Liver (tissue), 8 donors: ENCODE measurements at regions not wholly inside any gene's neighbourhood (a gene's known extent, or its start where the extent isn't known, plus 50 kb on each side); places are given as distances from the start of the nearest gene placed in this dataset.

Source experiments
- DNase-seq: peaks from one replicate; pipeline ENCODE4 v3.0.0-alpha.2; 2017; ENCODE audit warnings: low spot score
- H3K27ac ChIP-seq, 2 donors: one replicate each; pipeline ENCODE4 v1.7.0; 2013; ENCODE audit warnings: inconsistent platforms in 2 of 2, low read length in 2 of 2, control low read depth in 1 of 2, low read depth in 1 of 2, mild to moderate bottlenecking in 1 of 2
- H3K27me3 ChIP-seq, 4 donors: one replicate each; pipeline versions ENCODE4 v1.6.1 to v1.7.0; 2013; ENCODE audit warnings: low read length in 3 of 4, inconsistent platforms in 1 of 4, mild to moderate bottlenecking in 1 of 4, moderate library complexity in 1 of 4; ENCODE audit not compliant: control insufficient read depth in 4 of 4, insufficient read depth in 4 of 4
- H3K36me3 ChIP-seq, 4 donors: one replicate each; pipeline versions ENCODE4 v1.6.1 to v1.7.0; 2013; ENCODE audit warnings: low read length in 3 of 4, mild to moderate bottlenecking in 3 of 4, low read depth in 1 of 4, moderate library complexity in 1 of 4; ENCODE audit not compliant: control insufficient read depth in 4 of 4, insufficient read depth in 3 of 4
- H3K4me1 ChIP-seq, 4 donors: one replicate each; pipeline versions ENCODE4 v1.6.1 to v1.7.0; 2013; ENCODE audit warnings: low read length in 3 of 4, mild to moderate bottlenecking in 3 of 4, moderate library complexity in 1 of 4; ENCODE audit not compliant: control insufficient read depth in 4 of 4, insufficient read depth in 4 of 4
- H3K4me3 ChIP-seq, 3 donors: one replicate each; pipeline versions ENCODE4 v1.6.1 to v1.7.0; 2013; ENCODE audit warnings: low read length in 3 of 3, control low read depth in 1 of 3, low read depth in 1 of 3, mild to moderate bottlenecking in 1 of 3
- H3K9ac ChIP-seq, 2 donors: one replicate each; pipeline ENCODE4 v1.7.0; 2013; ENCODE audit warnings: low read length in 2 of 2, mild to moderate bottlenecking in 2 of 2, moderate library complexity in 2 of 2, control low read depth in 1 of 2, low read depth in 1 of 2
- H3K9me3 ChIP-seq, 4 donors: one replicate each; pipeline versions ENCODE4 v1.6.1 to v1.7.0; 2013; ENCODE audit warnings: low read length in 3 of 4; ENCODE audit not compliant: control insufficient read depth in 4 of 4
- EGR1 ChIP-seq, 2 donors: IDR thresholded peaks; 2 replicates each; pipeline ENCODE4 v1.6.1; 2016 to 2018; ENCODE audit warnings: antibody characterized with exemption in 2 of 2, low read depth in 2 of 2
- FOXA1 ChIP-seq: IDR thresholded peaks from 2 replicates; pipeline ENCODE4 v1.6.1; 2016; ENCODE audit warnings: antibody characterized with exemption
- FOXA2 ChIP-seq: IDR thresholded peaks from 2 replicates; pipeline ENCODE4 v1.6.1; 2016; ENCODE audit warnings: antibody characterized with exemption
- GABPA ChIP-seq, 2 donors: IDR thresholded peaks in 1 of 2; conservative IDR thresholded peaks in 1 of 2; 2 replicates each; pipeline ENCODE4 v1.6.1; 2016; ENCODE audit warnings: antibody characterized with exemption in 2 of 2, mild to moderate bottlenecking in 1 of 2, moderate library complexity in 1 of 2
- HNF4A ChIP-seq, 2 donors: conservative IDR thresholded peaks; 2 replicates each; pipeline ENCODE4 v1.6.1; 2016; ENCODE audit warnings: antibody characterized with exemption in 2 of 2, mild to moderate bottlenecking in 2 of 2
- HNF4G ChIP-seq: IDR thresholded peaks from 2 replicates; pipeline ENCODE4 v1.6.1; 2016; ENCODE audit warnings: antibody characterized with exemption
- JUND ChIP-seq, 2 donors: IDR thresholded peaks; 2 replicates each; pipeline ENCODE4 v1.6.1; 2016; ENCODE audit warnings: antibody characterized with exemption in 2 of 2
- MAX ChIP-seq: IDR thresholded peaks from 2 replicates; pipeline ENCODE4 v1.6.1; 2016; ENCODE audit warnings: antibody characterized with exemption
- NR2F2 ChIP-seq: IDR thresholded peaks from 2 replicates; pipeline ENCODE4 v1.6.1; 2016; ENCODE audit warnings: antibody characterized with exemption
- RAD21 ChIP-seq, 2 donors: IDR thresholded peaks; 2 replicates each; pipeline ENCODE4 v1.6.1; 2016; ENCODE audit warnings: antibody characterized with exemption in 2 of 2, mild to moderate bottlenecking in 2 of 2
- RXRA ChIP-seq, 2 donors: IDR thresholded peaks; 2 replicates each; pipeline ENCODE4 v1.6.1; 2017 to 2018; ENCODE audit warnings: antibody characterized with exemption in 2 of 2, mild to moderate bottlenecking in 1 of 2
- SP1 ChIP-seq: IDR thresholded peaks from 2 replicates; pipeline ENCODE4 v1.6.1; 2018; ENCODE audit warnings: antibody characterized with exemption, mild to moderate bottlenecking
- TAF1 ChIP-seq: conservative IDR thresholded peaks from 2 replicates; pipeline ENCODE4 v1.6.1; 2016; ENCODE audit warnings: antibody characterized with exemption, mild to moderate bottlenecking
- YY1 ChIP-seq: IDR thresholded peaks from 2 replicates; pipeline ENCODE4 v1.6.1; 2016; ENCODE audit warnings: antibody characterized with exemption, mild to moderate bottlenecking
- ZBTB33 ChIP-seq: IDR thresholded peaks from 2 replicates; pipeline ENCODE4 v1.6.1; 2016; ENCODE audit warnings: antibody characterized with exemption
- WGBS: extraction: QIAGEN DNeasy Blood & Tissue Kit; methylation state at CpG from one replicate; pipeline ENCODE4 v1.1.7; 2013; 5-methylcytosine and 5-hydroxymethylcytosine counted together
- TF ChIP-seq, protein P1 (sequence below): IDR thresholded peaks from 2 replicates; pipeline ENCODE4 v1.6.1; 2016; ENCODE audit warnings: antibody characterized with exemption, mild to moderate bottlenecking
- TF ChIP-seq, protein P2 (sequence below): IDR thresholded peaks from 2 replicates; pipeline ENCODE4 v1.6.1; 2016; ENCODE audit warnings: antibody characterized with exemption
- TF ChIP-seq, protein P3 (sequence below): fragments of 150-350 bp; IDR thresholded peaks from 2 replicates; pipeline ENCODE4 v1.5.1; 2017; ENCODE audit warnings: improper control_type of control experiment, low read depth, low read length; ENCODE audit not compliant: missing input control
- donor health status: healthy.
- donor health status: healthy.
- donor health status: healthy.
- donor health status: healthy.
- donor health status: healthy.

GRCh38 chr13:109652531-109652930 is 133.9 kb downstream of the IRS2 start:
- H3K9me3 ChIP-seq = no peaks in the 10 kb centered on the region
- H3K4me1 ChIP-seq = peaks cover 3 to 5% (median 5%) of the 10 kb centered on the region in 4 donors
- no peak overlapping the region for H3K27ac ChIP-seq
- H3K9ac ChIP-seq = no peak overlapping the region
- H3K27me3 ChIP-seq = no peaks in the 10 kb centered on the region
- TF ChIP-seq EGR1 (IDR thresholded peaks at IDR 0.05; ENCODE audit: low read depth in 2 of 2) (no peak), RAD21 (IDR thresholded peaks at IDR 0.05) (no peak), RXRA (IDR thresholded peaks at IDR 0.05) (no peak), HNF4G (no peak), NR2F2 (no peak), FOXA1 (no peak), ZBTB33 (no peak), HNF4A (conservative IDR thresholded peaks at IDR 0.05) (no peak), FOXA2 (no peak), YY1 (no peak), SP1 (no peak), GABPA (IDR thresholded peaks at IDR 0.05 in 1 of 2, conservative IDR thresholded peaks at IDR 0.05 in 1 of 2) (no peak), MAX (no peak), JUND (IDR thresholded peaks at IDR 0.05) (no peak), TAF1 (no peak)
- TF ChIP-seq, protein P1, sequence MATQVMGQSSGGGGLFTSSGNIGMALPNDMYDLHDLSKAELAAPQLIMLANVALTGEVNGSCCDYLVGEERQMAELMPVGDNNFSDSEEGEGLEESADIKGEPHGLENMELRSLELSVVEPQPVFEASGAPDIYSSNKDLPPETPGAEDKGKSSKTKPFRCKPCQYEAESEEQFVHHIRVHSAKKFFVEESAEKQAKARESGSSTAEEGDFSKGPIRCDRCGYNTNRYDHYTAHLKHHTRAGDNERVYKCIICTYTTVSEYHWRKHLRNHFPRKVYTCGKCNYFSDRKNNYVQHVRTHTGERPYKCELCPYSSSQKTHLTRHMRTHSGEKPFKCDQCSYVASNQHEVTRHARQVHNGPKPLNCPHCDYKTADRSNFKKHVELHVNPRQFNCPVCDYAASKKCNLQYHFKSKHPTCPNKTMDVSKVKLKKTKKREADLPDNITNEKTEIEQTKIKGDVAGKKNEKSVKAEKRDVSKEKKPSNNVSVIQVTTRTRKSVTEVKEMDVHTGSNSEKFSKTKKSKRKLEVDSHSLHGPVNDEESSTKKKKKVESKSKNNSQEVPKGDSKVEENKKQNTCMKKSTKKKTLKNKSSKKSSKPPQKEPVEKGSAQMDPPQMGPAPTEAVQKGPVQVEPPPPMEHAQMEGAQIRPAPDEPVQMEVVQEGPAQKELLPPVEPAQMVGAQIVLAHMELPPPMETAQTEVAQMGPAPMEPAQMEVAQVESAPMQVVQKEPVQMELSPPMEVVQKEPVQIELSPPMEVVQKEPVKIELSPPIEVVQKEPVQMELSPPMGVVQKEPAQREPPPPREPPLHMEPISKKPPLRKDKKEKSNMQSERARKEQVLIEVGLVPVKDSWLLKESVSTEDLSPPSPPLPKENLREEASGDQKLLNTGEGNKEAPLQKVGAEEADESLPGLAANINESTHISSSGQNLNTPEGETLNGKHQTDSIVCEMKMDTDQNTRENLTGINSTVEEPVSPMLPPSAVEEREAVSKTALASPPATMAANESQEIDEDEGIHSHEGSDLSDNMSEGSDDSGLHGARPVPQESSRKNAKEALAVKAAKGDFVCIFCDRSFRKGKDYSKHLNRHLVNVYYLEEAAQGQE = no peak
- TF ChIP-seq, protein P2, sequence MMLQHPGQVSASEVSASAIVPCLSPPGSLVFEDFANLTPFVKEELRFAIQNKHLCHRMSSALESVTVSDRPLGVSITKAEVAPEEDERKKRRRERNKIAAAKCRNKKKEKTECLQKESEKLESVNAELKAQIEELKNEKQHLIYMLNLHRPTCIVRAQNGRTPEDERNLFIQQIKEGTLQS = no peak
- TF ChIP-seq, protein P3, sequence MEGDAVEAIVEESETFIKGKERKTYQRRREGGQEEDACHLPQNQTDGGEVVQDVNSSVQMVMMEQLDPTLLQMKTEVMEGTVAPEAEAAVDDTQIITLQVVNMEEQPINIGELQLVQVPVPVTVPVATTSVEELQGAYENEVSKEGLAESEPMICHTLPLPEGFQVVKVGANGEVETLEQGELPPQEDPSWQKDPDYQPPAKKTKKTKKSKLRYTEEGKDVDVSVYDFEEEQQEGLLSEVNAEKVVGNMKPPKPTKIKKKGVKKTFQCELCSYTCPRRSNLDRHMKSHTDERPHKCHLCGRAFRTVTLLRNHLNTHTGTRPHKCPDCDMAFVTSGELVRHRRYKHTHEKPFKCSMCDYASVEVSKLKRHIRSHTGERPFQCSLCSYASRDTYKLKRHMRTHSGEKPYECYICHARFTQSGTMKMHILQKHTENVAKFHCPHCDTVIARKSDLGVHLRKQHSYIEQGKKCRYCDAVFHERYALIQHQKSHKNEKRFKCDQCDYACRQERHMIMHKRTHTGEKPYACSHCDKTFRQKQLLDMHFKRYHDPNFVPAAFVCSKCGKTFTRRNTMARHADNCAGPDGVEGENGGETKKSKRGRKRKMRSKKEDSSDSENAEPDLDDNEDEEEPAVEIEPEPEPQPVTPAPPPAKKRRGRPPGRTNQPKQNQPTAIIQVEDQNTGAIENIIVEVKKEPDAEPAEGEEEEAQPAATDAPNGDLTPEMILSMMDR = no peak
- DNase-seq = no peak
- H3K4me3 ChIP-seq = no peak overlapping the region
- 70% methylated on average over 3 of the region's 3 CpGs for WGBS
- H3K36me3 ChIP-seq = no peaks in the 10 kb centered on the region
